DMS53 treated with DMSO at 0.1 percent for 48 hours (cell line): ENCODE measurements at regions not wholly inside any gene's neighbourhood (a gene's known extent, or its start where the extent isn't known, plus 50 kb on each side); places are given as distances from the start of the nearest gene placed in this dataset.
"Not testable (repeated sequence)": the region's sequence is repeated elsewhere in the genome, so short reads cannot be mapped to it uniquely, and the experiment has no call there.

Source experiments
- DNase-seq: peaks from one replicate; lab custom pipeline; 2025; ENCODE audit not compliant: unreplicated experiment; lab: John Stamatoyannopoulos, UW

GRCh38 chr14:30158299-30158698, 230.7 kb upstream of the PRKD1 start:
- no peak for DNase-seq

- DNase-seq: no peak
Observed at GRCh38 chr14:30159374-30159773, 231.7 kb upstream of the PRKD1 start.

GRCh38 chr14:30160608-30161007, 233.0 kb upstream of the PRKD1 start:
- DNase-seq: no peak

- no peak for DNase-seq
Observed at GRCh38 chr14:30162066-30162465, 234.4 kb upstream of the PRKD1 start.

GRCh38 chr14:30165255-30165654, 237.6 kb upstream of the PRKD1 start:
- no peak for DNase-seq

GRCh38 chr14:30177781-30178180, 250.1 kb upstream of the PRKD1 start:
- DNase-seq: no peak

GRCh38 chr14:30179381-30180130, 251.9 kb upstream of the PRKD1 start:
- DNase-seq: no peak

- no peak for DNase-seq
Observed at GRCh38 chr14:30180219-30180618, 252.6 kb upstream of the PRKD1 start.

GRCh38 chr14:30185832-30186231, 258.2 kb upstream of the PRKD1 start:
- DNase-seq: no peak

- no peak for DNase-seq
Observed at GRCh38 chr14:30191639-30192279, 264.1 kb upstream of the PRKD1 start.

- no peak for DNase-seq
Observed at GRCh38 chr14:30193101-30193500, 265.5 kb upstream of the PRKD1 start.

- DNase-seq: no peak
Observed at GRCh38 chr14:30193845-30194501, 266.3 kb upstream of the PRKD1 start.

- DNase-seq: no peak
Observed at GRCh38 chr14:30194741-30195148, 267.1 kb upstream of the PRKD1 start.

GRCh38 chr14:30195941-30196340, 268.3 kb upstream of the PRKD1 start:
- DNase-seq: no peak

- DNase-seq: no peak
Observed at GRCh38 chr14:30196861-30197260, 269.2 kb upstream of the PRKD1 start.

GRCh38 chr14:30198720-30199119, 271.1 kb upstream of the PRKD1 start:
- DNase-seq: not testable (repeated sequence)

GRCh38 chr14:30204431-30204980, 276.9 kb upstream of the PRKD1 start:
- DNase-seq: no peak

GRCh38 chr14:30209136-30209535, 281.5 kb upstream of the PRKD1 start:
- DNase-seq: no peak

GRCh38 chr14:30210630-30211029, 283.0 kb upstream of the PRKD1 start:
- no peak for DNase-seq

- DNase-seq: no peak
Observed at GRCh38 chr14:30211326-30211725, 283.7 kb upstream of the PRKD1 start.

GRCh38 chr14:30214014-30214413, 286.4 kb upstream of the PRKD1 start:
- no peak for DNase-seq
